GM20431 (cell line): ENCODE measurements at regions not wholly inside any gene's neighbourhood (a gene's known extent, or its start where the extent isn't known, plus 50 kb on each side); places are given as distances from the start of the nearest gene placed in this dataset.

ENCODE experiments used
- in situ Hi-C: fragments of 300-500 bp; cut with MseI, MboI; formaldehyde crosslinking; loops from one replicate; pipeline ENCODE4 v1.15.0; 2020; ENCODE audit warnings: low sequenced_read_pairs; ENCODE audit not compliant: unreplicated experiment

- in situ Hi-C loops = no loop called here
Measured at GRCh38 chr6:121499666-121500065, 64.2 kb downstream of the GJA1 start.

- in situ Hi-C loops = no loop called here
Measured at GRCh38 chr6:121503589-121503991, 68.1 kb downstream of the GJA1 start.

GRCh38 chr6:121504227-121504626, 68.8 kb downstream of the GJA1 start:
- in situ Hi-C loops = no loop called here

- in situ Hi-C loops = no loop called here
Measured at GRCh38 chr6:121505284-121505683, 69.8 kb downstream of the GJA1 start.

GRCh38 chr6:121506761-121507754, 71.6 kb downstream of the GJA1 start:
- in situ Hi-C loops = no loop called here

GRCh38 chr6:121510568-121511177, 75.2 kb downstream of the GJA1 start:
- in situ Hi-C loops = no loop called here

GRCh38 chr6:121515630-121516265, 80.3 kb downstream of the GJA1 start:
- in situ Hi-C loops = no loop called here

GRCh38 chr6:121516331-121516730, 80.9 kb downstream of the GJA1 start:
- in situ Hi-C loops = no loop called here

GRCh38 chr6:121520337-121521163, 85.1 kb downstream of the GJA1 start:
- in situ Hi-C loops = no loop called here

GRCh38 chr6:121521164-121521555, 85.7 kb downstream of the GJA1 start:
- in situ Hi-C loops = no loop called here

GRCh38 chr6:121522265-121522664, 86.8 kb downstream of the GJA1 start:
- in situ Hi-C loops = no loop called here

- in situ Hi-C loops = no loop called here
Measured at GRCh38 chr6:121522771-121523386, 87.4 kb downstream of the GJA1 start.

- in situ Hi-C loops = no loop called here
Measured at GRCh38 chr6:121523628-121524027, 88.2 kb downstream of the GJA1 start.

- in situ Hi-C loops = no loop called here
Measured at GRCh38 chr6:121526282-121526681, 90.8 kb downstream of the GJA1 start.

GRCh38 chr6:121531658-121532169, 96.3 kb downstream of the GJA1 start:
- in situ Hi-C loops = no loop called here

- in situ Hi-C loops = no loop called here
Measured at GRCh38 chr6:121533321-121533841, 97.9 kb downstream of the GJA1 start.

- in situ Hi-C loops = no loop called here
Measured at GRCh38 chr6:121535777-121536176, 100.3 kb downstream of the GJA1 start.

GRCh38 chr6:121536345-121536744, 100.9 kb downstream of the GJA1 start:
- in situ Hi-C loops = no loop called here

- in situ Hi-C loops = no loop called here
Measured at GRCh38 chr6:121539439-121539838, 104.0 kb downstream of the GJA1 start.
